SK-N-MC (cell line): ENCODE measurements at regions not wholly inside any gene's neighbourhood (a gene's known extent, or its start where the extent isn't known, plus 50 kb on each side); places are given as distances from the start of the nearest gene placed in this dataset.
A peak's percentile ranks its signal among the peaks of the same experiment; 100 is the strongest.
"Not testable (repeated sequence)": the region's sequence is repeated elsewhere in the genome, so short reads cannot be mapped to it uniquely, and the experiment has no call there.

ENCODE experiments used
- DNase-seq: peaks from one replicate; pipeline ENCODE4 v3.0.0-alpha.2; 2011; ENCODE audit warnings: low read depth, low spot score
- H3K27ac ChIP-seq: fragments of 200-600 bp; sonication (generic); 2 replicates; pipeline ENCODE4 v1.5.1; 2016; ENCODE audit warnings: mixed run types
- H3K36me3 ChIP-seq: fragments of 200-600 bp; sonication (generic); 2 replicates; pipeline ENCODE4 v1.6.1; 2017; ENCODE audit warnings: antibody characterized with exemption, low read length, mixed read lengths; ENCODE audit not compliant: insufficient read depth
- H3K4me3 ChIP-seq: fragments of 200-600 bp; sonication (generic); 2 replicates; pipeline ENCODE4 v1.5.1; 2016
- H3K9ac ChIP-seq: fragments of 200-600 bp; sonication (generic); 2 replicates; pipeline ENCODE4 v1.8.0; 2017; ENCODE audit warnings: mixed run types, mixed read lengths; ENCODE audit not compliant: insufficient read length
- H3K9me3 ChIP-seq: fragments of 200-600 bp; sonication (generic); 2 replicates; pipeline ENCODE4 v1.6.1; 2017; ENCODE audit warnings: low read depth, mild to moderate bottlenecking, antibody characterized with exemption, low read length, moderate library complexity, mixed read lengths
- EZH2 ChIP-seq: fragments of 200-600 bp; sonication (generic); IDR thresholded peaks from one replicate; pipeline ENCODE4 v1.6.1; 2017; ENCODE audit warnings: antibody characterized with exemption
- FOXP2 ChIP-seq: optimal IDR thresholded peaks from 2 replicates; pipeline ENCODE3; 2011; ENCODE audit warnings: mild to moderate bottlenecking, moderate library complexity; ENCODE audit not compliant: insufficient read depth; ENCODE audit errors: extremely low read length, control extremely low read depth
- POLR2AphosphoS5 ChIP-seq: IDR thresholded peaks from 2 replicates; pipeline ENCODE4 v1.6.1; 2012; ENCODE audit warnings: mild to moderate bottlenecking, low read depth, low read length, borderline replicate concordance

DNA sequence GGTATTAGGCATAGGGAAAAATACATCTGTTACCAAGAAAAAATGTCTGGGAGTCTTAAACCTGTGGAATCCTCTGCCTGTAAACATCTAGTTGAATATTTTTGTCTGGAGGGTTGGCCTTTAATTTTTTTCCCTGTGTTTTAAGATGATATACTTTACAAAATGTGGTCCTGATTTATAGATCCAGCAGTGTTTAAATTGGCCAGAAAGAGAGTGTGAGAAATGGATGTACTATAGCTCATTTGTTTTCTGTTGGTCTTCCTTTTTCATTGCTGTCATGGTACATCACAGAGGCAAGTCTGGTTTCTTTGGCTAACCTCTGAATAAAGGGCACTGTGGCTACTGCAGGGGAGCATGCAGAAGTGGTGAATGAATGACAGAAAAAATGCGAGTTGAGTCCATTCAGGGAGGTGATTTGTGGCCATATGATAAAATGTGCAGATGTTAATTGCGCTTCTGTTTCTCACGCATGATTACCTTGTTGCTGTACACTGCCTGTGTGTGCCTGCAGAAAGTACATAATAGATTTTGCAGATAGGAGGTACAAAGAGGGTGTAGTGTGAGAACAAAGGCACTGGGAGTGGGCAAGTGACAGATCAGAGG is 150.0 kb downstream of the NFKBIZ start:
- TF ChIP-seq EZH2 (no peak), FOXP2 (no peak), POLR2AphosphoS5 (no peak)
- DNase-seq: no peak
- H3K9me3 ChIP-seq: no peaks in the 10 kb centered on the region
- no peaks in the 10 kb centered on the region for H3K36me3 ChIP-seq
- no peak overlapping the region for H3K4me3 ChIP-seq
- no peak overlapping the region for H3K9ac ChIP-seq
- H3K27ac ChIP-seq: no peak overlapping the region

DNA sequence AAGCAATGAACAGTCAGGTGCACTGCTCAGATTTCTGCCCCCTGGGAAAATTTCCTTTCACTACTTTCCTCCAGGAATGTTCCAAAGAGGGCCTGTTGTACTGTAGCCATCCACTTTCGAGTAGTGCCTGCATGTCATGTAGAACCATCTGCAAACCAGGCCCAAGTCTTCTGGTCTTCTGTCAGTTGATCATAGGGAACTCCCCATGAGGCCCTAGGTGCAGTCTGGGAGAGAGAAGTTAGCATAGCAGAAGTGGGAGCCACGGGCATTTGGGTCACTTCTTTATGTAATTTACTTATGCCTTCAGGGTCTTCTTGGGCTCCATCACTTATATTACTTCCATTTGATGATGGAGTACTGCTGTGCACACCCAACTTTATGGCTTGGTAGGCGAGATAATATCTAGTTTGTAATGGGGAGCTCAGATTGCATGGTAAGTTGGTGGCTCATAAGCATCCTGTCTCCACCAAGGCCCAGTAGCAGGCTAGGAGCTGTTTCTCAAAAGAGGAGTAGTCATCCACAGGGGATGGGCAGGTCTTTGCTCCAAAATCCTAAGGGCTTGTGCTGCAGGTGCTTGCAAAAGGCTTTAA is 151.4 kb downstream of the NFKBIZ start:
- Histone ChIP-seq H3K4me3 (no peak overlapping the region), H3K9me3 (no peaks in the 10 kb centered on the region), H3K9ac (no peak overlapping the region), H3K27ac (no peak overlapping the region), H3K36me3 (no peaks in the 10 kb centered on the region)
- no peak for DNase-seq
- TF ChIP-seq FOXP2 (no peak), POLR2AphosphoS5 (no peak), EZH2 (no peak)

DNA sequence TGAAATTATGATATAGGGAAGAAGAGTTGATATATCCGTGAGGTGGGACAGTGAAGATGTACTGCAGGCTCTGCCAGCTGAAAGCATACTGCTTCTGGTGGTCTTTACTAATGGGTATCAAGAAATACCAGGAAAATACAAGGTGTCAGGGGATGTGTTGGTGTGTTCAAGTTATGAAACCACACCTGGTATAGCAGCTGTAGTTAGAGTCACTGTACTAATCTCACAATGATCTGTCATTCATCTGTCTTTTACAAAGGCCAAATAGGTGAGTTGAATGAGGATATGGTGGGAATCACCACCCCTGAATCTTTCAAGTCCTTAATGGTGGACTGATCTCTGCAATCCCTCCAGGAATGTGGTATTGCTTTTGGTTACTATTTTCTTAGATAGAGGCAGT is 152.7 kb downstream of the NFKBIZ start:
- no peaks in the 10 kb centered on the region for H3K9me3 ChIP-seq

DNA sequence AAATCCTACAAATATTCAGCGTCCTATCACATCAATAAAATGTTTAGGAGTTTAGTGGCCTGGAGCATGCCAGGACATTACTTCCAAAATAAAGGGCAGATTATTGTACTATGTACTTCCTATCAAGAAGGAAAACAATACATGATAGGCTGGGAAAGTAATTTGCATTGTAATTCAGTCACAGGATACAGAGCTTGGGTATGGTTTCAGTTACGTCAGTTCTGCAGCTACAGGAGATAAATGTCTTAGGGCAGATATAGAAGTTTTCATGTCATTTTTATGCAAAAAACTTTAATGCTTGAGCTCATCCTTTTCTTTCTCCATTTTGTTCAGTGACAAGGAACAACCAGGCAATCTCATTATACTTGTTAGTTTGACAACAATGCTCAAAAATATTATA is 155.2 kb downstream of the NFKBIZ start:
- Histone ChIP-seq H3K4me3 (no peak overlapping the region), H3K36me3 (no peaks in the 10 kb centered on the region), H3K27ac (no peak overlapping the region), H3K9me3 (no peaks in the 10 kb centered on the region), H3K9ac (no peak overlapping the region)
- no peak for TF ChIP-seq FOXP2
- no peak for TF ChIP-seq POLR2AphosphoS5
- TF ChIP-seq EZH2: no peak
- DNase-seq: no peak

More for the DNA sequence above, 152.7 kb downstream of the NFKBIZ start:
- no peak overlapping the region for H3K4me3 ChIP-seq
- no peaks in the 10 kb centered on the region for H3K36me3 ChIP-seq
- H3K27ac ChIP-seq: no peak overlapping the region
- H3K9ac ChIP-seq: no peak overlapping the region
- no peak for TF ChIP-seq FOXP2
- no peak for DNase-seq

DNA sequence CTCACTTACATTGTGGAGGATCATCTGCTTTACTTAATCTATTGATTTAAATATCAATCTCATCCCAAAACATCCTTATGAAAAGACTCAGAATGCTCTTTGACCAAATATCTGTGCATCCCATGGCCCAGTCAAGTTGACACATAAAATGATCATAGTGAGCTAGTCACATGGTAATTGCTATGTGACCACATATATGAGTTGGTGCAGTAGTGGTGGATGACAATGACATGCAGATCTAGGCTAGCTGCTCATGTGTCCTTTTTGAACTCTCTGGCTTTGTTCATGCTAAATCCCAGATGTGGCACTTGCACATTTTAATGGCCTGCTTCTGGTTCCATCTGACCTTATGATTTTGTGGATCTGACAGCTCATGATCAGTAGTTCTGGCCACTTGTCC is 156.2 kb downstream of the NFKBIZ start:
- Histone ChIP-seq H3K27ac (no peak overlapping the region), H3K4me3 (no peak overlapping the region), H3K9ac (no peak overlapping the region), H3K9me3 (no peaks in the 10 kb centered on the region), H3K36me3 (no peaks in the 10 kb centered on the region)
- no peak for DNase-seq
- no peak for TF ChIP-seq EZH2
- no peak for TF ChIP-seq FOXP2
- no peak for TF ChIP-seq POLR2AphosphoS5

DNA sequence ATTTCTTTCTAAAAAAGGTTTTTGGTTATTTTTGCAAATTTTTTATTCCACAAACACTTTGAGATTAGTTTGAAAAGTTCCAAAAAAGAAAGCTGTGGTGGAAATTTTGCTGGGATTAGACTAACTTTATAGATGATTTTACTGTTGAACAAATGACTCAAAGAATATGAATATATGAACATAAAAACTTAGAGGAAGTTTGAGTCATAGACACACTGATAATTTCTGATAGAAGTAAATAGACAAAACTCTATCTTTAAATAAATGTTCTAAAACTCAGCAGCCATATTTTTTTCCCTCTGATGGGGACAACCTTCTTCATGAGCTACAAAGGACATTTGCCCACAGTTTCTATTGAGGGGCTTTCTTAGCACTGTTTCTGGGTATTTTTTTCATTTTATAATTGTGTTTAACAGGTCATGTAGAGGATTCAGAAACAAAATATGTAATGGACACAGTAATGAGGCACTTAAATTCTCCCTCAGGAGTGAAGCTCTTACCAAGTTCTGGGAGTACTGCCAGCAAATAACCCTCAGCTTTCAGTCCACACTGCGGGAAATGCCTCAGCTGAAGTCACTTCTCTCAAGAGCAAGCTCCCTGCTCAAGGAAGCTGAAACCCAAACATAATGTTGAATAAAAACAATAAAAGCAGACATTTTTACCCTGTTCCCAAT is 157.6 kb downstream of the NFKBIZ start:
- DNase-seq: peak; percentile 90
- Histone ChIP-seq H3K4me3 (peak overlapping the region; percentile 21; the same call in 1 of the 2 replicates), H3K9me3 (no peaks in the 10 kb centered on the region), H3K27ac (peak overlapping the region; percentile 65), H3K36me3 (no peaks in the 10 kb centered on the region), H3K9ac (no peak overlapping the region)
- TF ChIP-seq POLR2AphosphoS5 (no peak), FOXP2 (no peak), EZH2 (no peak)

DNA sequence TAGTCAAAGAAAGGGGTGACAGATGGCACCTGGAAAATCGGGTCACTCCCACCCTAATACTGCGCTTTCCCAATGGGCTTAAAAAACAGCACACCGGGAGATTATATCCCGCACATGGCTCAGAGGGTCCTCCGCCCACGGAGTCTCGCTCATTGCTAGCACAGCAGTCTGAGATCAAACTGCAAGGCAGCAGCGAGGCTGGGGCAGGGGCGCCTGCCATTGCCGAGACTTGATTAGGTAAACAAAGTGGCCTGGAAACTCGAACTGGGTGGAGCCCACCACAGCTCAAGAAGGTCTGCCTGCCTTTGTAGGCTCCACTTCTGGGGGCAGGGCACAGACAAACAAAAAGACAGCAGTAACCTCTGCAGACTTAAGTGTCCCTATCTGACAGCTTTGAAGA is 159.1 kb downstream of the NFKBIZ start:
- not testable (repeated sequence) for H3K36me3 ChIP-seq, DNase-seq, H3K4me3 ChIP-seq, H3K9ac ChIP-seq, H3K9me3 ChIP-seq, H3K27ac ChIP-seq

DNA sequence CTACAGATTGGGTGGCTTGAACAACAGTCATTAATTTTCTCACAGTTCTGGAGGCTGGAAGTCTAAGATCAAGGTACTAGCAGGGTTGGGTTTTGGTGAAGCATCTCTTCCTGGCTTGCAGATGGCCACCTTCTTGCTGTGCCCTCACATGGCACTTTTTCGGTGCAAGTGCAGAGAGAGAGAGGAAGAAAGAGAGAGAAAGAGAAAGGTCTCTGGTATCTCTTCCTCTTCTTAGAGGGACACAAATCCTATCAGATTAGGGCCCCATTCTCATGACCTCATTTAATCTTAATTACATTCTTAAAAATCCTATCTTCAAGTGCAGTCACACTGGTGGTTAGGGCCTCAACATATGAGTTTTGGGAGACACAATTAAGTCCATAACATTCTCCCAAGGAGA is 167.1 kb downstream of the NFKBIZ start:
- no peak for DNase-seq
- Histone ChIP-seq H3K9me3 (no peaks in the 10 kb centered on the region), H3K27ac (no peak overlapping the region), H3K36me3 (no peaks in the 10 kb centered on the region), H3K9ac (no peak overlapping the region), H3K4me3 (no peak overlapping the region)
- TF ChIP-seq EZH2: no peak
- TF ChIP-seq POLR2AphosphoS5: no peak
- no peak for TF ChIP-seq FOXP2

DNA sequence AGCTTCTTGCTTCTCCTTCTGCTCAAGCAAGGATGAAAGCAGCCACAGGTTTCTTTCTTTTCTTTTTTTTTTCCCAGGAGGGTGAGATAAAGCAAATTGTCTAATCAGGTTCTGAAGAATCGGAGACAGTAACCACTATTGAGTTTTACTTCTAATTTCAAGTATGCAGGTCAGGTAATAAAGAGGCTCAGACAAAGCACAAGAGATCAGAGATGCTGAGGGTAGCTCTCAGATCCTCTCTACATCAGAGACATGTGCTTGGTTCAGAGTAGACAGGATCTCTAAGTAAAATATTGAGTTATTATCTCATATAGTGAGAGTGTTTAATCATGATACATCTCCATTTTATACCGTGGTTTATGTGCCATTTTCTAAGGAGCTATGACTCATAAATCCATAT is 168.5 kb downstream of the NFKBIZ start:
- no peak overlapping the region for H3K9ac ChIP-seq
- no peak overlapping the region for H3K4me3 ChIP-seq
- no peak for DNase-seq
- no peaks in the 10 kb centered on the region for H3K36me3 ChIP-seq
- no peak overlapping the region for H3K27ac ChIP-seq
- TF ChIP-seq POLR2AphosphoS5 (no peak), FOXP2 (no peak), EZH2 (no peak)
- no peaks in the 10 kb centered on the region for H3K9me3 ChIP-seq
